ENCODE measurements at regions not wholly inside any gene's neighbourhood (a gene's known extent, or its start where the extent isn't known, plus 50 kb on each side); places are given as distances from the start of the nearest gene placed in this dataset.

GRCh38 chr13:26923824-26924605, 163.4 kb upstream of the GPR12 start:
- POLR2A ChIA-PET: no interaction called here
- no peak for DNase-seq (ENCODE audit: extremely low spot score)
- CTCF ChIA-PET: no interaction called here
- TF ChIP-seq ELF4 (IDR thresholded peaks at IDR 0.05): no peak
- TF ChIP-seq SP1 (IDR thresholded peaks at IDR 0.05): no peak
- TF ChIP-seq LEF1 (IDR thresholded peaks at IDR 0.05; ENCODE audit: borderline replicate concordance): no peak

GRCh38 chr13:26921918-26922317, 161.3 kb upstream of the GPR12 start:
- ChIA-PET CTCF (no interaction called here), POLR2A (no interaction called here)
- no peak for DNase-seq (ENCODE audit: extremely low spot score)
- TF ChIP-seq FOXM1 (IDR thresholded peaks at IDR 0.05; ENCODE audit: borderline replicate concordance): no peak
- no peak for TF ChIP-seq ELF4 (IDR thresholded peaks at IDR 0.05)
- TF ChIP-seq PKNOX1 (IDR thresholded peaks at IDR 0.05): no peak
- no peak for TF ChIP-seq BHLHE40 (IDR thresholded peaks at IDR 0.05; ENCODE audit: borderline replicate concordance)
- no peak for TF ChIP-seq SUZ12 (IDR thresholded peaks at IDR 0.05)
- no peak for TF ChIP-seq FOXA1 (IDR thresholded peaks at IDR 0.05)
- TF ChIP-seq FOXK2 (IDR thresholded peaks at IDR 0.05): no peak
- no peak for TF ChIP-seq NFRKB (IDR thresholded peaks at IDR 0.05)
- no peak for TF ChIP-seq TARDBP (IDR thresholded peaks at IDR 0.05)
- no peak for TF ChIP-seq ARNT (IDR thresholded peaks at IDR 0.05)
- TF ChIP-seq CTBP1 (IDR thresholded peaks at IDR 0.05; ENCODE audit: borderline replicate concordance): no peak
- no peak for TF ChIP-seq SP1 (IDR thresholded peaks at IDR 0.05)
- no peak for TF ChIP-seq HDGF (IDR thresholded peaks at IDR 0.05; ENCODE audit: borderline replicate concordance)
- TF ChIP-seq L3MBTL2 (conservative IDR thresholded peaks at IDR 0.05): no peak
- TF ChIP-seq LEF1 (IDR thresholded peaks at IDR 0.05; ENCODE audit: borderline replicate concordance): no peak
- TF ChIP-seq ZNF384 (IDR thresholded peaks at IDR 0.05): no peak

GRCh38 chr13:26920614-26921355, 160.2 kb upstream of the GPR12 start:
- POLR2A ChIA-PET: no interaction called here
- DNase-seq (ENCODE audit: extremely low spot score): no peak
- no peak for TF ChIP-seq FOXA1 (IDR thresholded peaks at IDR 0.05)
- TF ChIP-seq SP1 (IDR thresholded peaks at IDR 0.05): no peak
- CTCF ChIA-PET: interaction anchor here (0.9 kb wide), 1 partner anchor 10 kb away, joined by 3 read pairs; no protein-coding TSS in a partner anchor

GRCh38 chr13:26919732-26920131, 159.1 kb upstream of the GPR12 start:
- ChIA-PET POLR2A (no interaction called here), CTCF (no interaction called here)
- DNase-seq (ENCODE audit: extremely low spot score): no peak
- TF ChIP-seq SP1 (IDR thresholded peaks at IDR 0.05) (no peak), FOXK2 (IDR thresholded peaks at IDR 0.05) (no peak), TARDBP (IDR thresholded peaks at IDR 0.05) (no peak), FOXM1 (IDR thresholded peaks at IDR 0.05; ENCODE audit: borderline replicate concordance) (no peak), SUZ12 (IDR thresholded peaks at IDR 0.05) (no peak), ELF4 (IDR thresholded peaks at IDR 0.05) (no peak), ZNF384 (IDR thresholded peaks at IDR 0.05) (no peak), L3MBTL2 (conservative IDR thresholded peaks at IDR 0.05) (no peak), BHLHE40 (IDR thresholded peaks at IDR 0.05; ENCODE audit: borderline replicate concordance) (no peak), HDGF (IDR thresholded peaks at IDR 0.05; ENCODE audit: borderline replicate concordance) (no peak), PKNOX1 (IDR thresholded peaks at IDR 0.05) (no peak), CTBP1 (IDR thresholded peaks at IDR 0.05; ENCODE audit: borderline replicate concordance) (no peak), FOXA1 (IDR thresholded peaks at IDR 0.05) (no peak), NFRKB (IDR thresholded peaks at IDR 0.05) (no peak)

- ChIA-PET CTCF (interaction anchor here (0.8 kb wide), 1 partner anchor 11 kb away, joined by 3 read pairs; no protein-coding TSS in a partner anchor), POLR2A (no interaction called here)
- no peak for DNase-seq (ENCODE audit: extremely low spot score)
- TF ChIP-seq ELF4 (IDR thresholded peaks at IDR 0.05) (no peak), ARNT (IDR thresholded peaks at IDR 0.05) (no peak), L3MBTL2 (conservative IDR thresholded peaks at IDR 0.05) (no peak), NFRKB (IDR thresholded peaks at IDR 0.05) (no peak), FOXA1 (IDR thresholded peaks at IDR 0.05) (no peak), SUZ12 (IDR thresholded peaks at IDR 0.05) (no peak), HDGF (IDR thresholded peaks at IDR 0.05; ENCODE audit: borderline replicate concordance) (no peak), TARDBP (IDR thresholded peaks at IDR 0.05) (no peak), PKNOX1 (IDR thresholded peaks at IDR 0.05) (no peak), CTBP1 (IDR thresholded peaks at IDR 0.05; ENCODE audit: borderline replicate concordance) (no peak), FOXM1 (IDR thresholded peaks at IDR 0.05; ENCODE audit: borderline replicate concordance) (no peak), BHLHE40 (IDR thresholded peaks at IDR 0.05; ENCODE audit: borderline replicate concordance) (no peak), FOXK2 (IDR thresholded peaks at IDR 0.05) (no peak)
Observed at GRCh38 chr13:26919311-26919710, 158.7 kb upstream of the GPR12 start.

GRCh38 chr13:26914624-26915023, 154.0 kb upstream of the GPR12 start:
- ChIA-PET CTCF (interaction anchor here (0.9 to 1.2 kb wide), 2 partner anchors 15 to 16 kb away, joined by 3 to 9 read pairs; no protein-coding TSS in a partner anchor), POLR2A (no interaction called here)
- TF ChIP-seq ZNF384 (IDR thresholded peaks at IDR 0.05) (no peak), LEF1 (IDR thresholded peaks at IDR 0.05; ENCODE audit: borderline replicate concordance) (no peak), SUZ12 (IDR thresholded peaks at IDR 0.05) (no peak), BHLHE40 (IDR thresholded peaks at IDR 0.05; ENCODE audit: borderline replicate concordance) (no peak), SP1 (IDR thresholded peaks at IDR 0.05) (no peak), HDGF (IDR thresholded peaks at IDR 0.05; ENCODE audit: borderline replicate concordance) (no peak), ARNT (IDR thresholded peaks at IDR 0.05) (no peak), PKNOX1 (IDR thresholded peaks at IDR 0.05) (no peak), FOXM1 (IDR thresholded peaks at IDR 0.05; ENCODE audit: borderline replicate concordance) (no peak), NFRKB (IDR thresholded peaks at IDR 0.05) (no peak), TARDBP (IDR thresholded peaks at IDR 0.05) (no peak), ELF4 (IDR thresholded peaks at IDR 0.05) (no peak), FOXK2 (IDR thresholded peaks at IDR 0.05) (no peak), CTBP1 (IDR thresholded peaks at IDR 0.05; ENCODE audit: borderline replicate concordance) (no peak), FOXA1 (IDR thresholded peaks at IDR 0.05) (no peak), L3MBTL2 (conservative IDR thresholded peaks at IDR 0.05) (no peak)
- DNase-seq (ENCODE audit: extremely low spot score): no peak
